Peyer's patch (tissue), 4 donors: ENCODE measurements at regions not wholly inside any gene's neighbourhood (a gene's known extent, or its start where the extent isn't known, plus 50 kb on each side); places are given as distances from the start of the nearest gene placed in this dataset.

ENCODE experiments used
- CTCF ChIP-seq, 6 experiments: fragments of 450-650 bp in 4 of 6; fragments of 200-600 bp in 2 of 6; sonication (generic) in 1 of 6; IDR thresholded peaks; one replicate each; pipeline ENCODE4 v1.5.1; 2017 to 2019; ENCODE audit warnings: antibody characterized with exemption in 6 of 6, mild to moderate bottlenecking in 3 of 6, moderate library complexity in 1 of 6
- POLR2A ChIP-seq, 2 donors: fragments of 450-650 bp; IDR thresholded peaks; one replicate each; pipeline ENCODE4 v1.5.1; 2017; ENCODE audit warnings: antibody characterized with exemption in 2 of 2, mild to moderate bottlenecking in 2 of 2, moderate library complexity in 2 of 2

- TF ChIP-seq CTCF (IDR thresholded peaks at IDR 0.05) (no peak), POLR2A (IDR thresholded peaks at IDR 0.05) (no peak)
Measured at GRCh38 chr14:27389402-27389801, 791.6 kb upstream of the NOVA1 start.
